ENCODE measurements at regions not wholly inside any gene's neighbourhood (a gene's known extent, or its start where the extent isn't known, plus 50 kb on each side); places are given as distances from the start of the nearest gene placed in this dataset.
A peak's percentile ranks its signal among the peaks of the same experiment; 100 is the strongest.

GRCh38 chr7:40923626-40924025, 779.3 kb downstream of the INHBA start:
- no peak for DNase-seq (ENCODE audit: low read depth)

GRCh38 chr7:40922316-40922670, 780.6 kb downstream of the INHBA start:
- DNase-seq (ENCODE audit: low read depth) = peak; percentile 82

DNA sequence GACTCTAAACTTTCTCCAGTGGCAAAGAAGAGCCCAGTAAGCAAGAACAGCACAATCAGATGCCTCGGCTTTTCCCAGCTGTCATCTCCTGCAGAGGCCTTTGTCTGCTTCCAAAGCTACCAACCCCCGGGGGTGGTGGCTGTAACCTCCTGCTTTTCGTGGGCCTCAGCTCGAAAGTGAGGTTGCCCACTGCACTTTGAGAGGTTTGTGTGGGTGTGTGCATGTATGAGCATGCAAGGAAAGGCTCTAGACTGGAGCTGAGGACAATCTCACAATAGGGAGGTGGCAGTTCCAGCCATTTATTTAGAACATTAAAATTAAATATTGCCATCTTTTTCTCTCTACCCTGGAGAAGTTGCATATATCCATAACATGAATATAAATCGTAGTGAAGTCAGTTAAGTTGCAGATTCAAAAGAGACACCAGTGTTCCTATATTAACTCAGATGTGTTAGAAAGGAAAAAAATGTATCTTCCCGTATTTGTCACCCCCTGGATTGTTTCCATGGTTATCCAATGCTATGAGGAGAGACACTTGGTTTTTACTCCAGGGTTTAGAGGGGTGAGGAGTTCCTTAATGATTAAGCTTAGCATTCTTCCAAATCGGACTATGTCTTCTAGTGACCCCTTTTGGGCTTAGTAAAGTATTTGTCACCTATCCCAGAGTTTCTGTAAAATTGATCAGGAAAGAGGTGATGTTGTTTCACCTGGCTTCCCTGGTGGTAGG, 781.1 kb downstream of the INHBA start:
- no peak for DNase-seq (ENCODE audit: low read depth)

GRCh38 chr7:40918701-40919271, 784.0 kb downstream of the SUGCT start:
- DNase-seq (ENCODE audit: low read depth) = peak; percentile 73

DNA sequence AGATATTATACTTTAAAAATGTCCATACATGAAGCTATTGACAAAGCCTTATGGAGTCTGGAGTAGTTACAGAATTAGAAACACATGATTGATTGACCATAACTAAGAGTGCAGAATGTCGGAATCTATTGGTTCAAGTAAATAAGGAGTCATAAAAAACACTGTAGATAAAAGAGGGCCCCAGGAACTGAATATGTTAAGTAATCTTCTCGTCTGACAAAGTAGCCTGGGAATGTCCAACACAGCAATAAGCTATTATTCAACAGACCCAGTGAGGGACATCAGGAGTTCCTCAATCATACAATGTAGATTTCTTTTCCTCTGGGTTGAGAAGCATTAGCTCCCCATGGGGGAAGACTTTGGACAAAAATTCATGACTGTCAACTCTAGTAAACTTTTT, 782.0 kb downstream of the SUGCT start:
- no peak for DNase-seq (ENCODE audit: low read depth)

- no peak for DNase-seq (ENCODE audit: low read depth)
These were observed 780.3 kb downstream of the SUGCT start for GRCh38 chr7:40915071-40915470.
